ENCODE measurements at regions not wholly inside any gene's neighbourhood (a gene's known extent, or its start where the extent isn't known, plus 50 kb on each side); places are given as distances from the start of the nearest gene placed in this dataset.
"Not testable (repeated sequence)": the region's sequence is repeated elsewhere in the genome, so short reads cannot be mapped to it uniquely, and the experiment has no call there.

DNA sequence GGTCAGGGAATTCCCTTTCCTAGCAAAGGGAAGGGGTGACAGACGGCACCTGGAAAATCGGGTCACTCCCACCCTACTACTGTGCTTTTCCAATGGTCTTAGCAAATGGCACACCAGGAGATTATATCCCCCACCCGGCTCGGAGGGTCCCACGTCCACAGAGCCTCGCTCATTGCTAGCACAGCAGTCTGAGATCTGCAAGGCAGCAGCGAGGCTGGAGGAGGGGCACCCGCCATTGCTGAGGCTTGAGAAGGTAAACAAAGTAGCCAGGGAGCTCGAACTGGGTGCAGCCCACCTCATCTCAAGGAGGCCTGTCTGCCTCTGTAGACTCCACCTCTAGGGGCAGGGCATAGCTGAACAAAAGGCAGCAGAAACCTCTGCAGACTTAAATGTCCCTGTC lies 139.8 kb upstream of the NRG3 start:
- H3K4ac ChIP-seq (replicated peaks; ENCODE audit: insufficient read length, low read depth, low read length); H2BK5ac ChIP-seq (ENCODE audit: low read depth, low read length); H4K20me1 ChIP-seq (replicated peaks in 1 of 2; ENCODE audit: control insufficient read depth in 1 of 2, insufficient read depth in 2 of 2, low read length in 2 of 2); H3K9ac ChIP-seq (replicated peaks in 1 of 4; ENCODE audit: extremely low read depth in 1 of 4, low read depth in 3 of 4, low read length in 3 of 4); H3K4me2 ChIP-seq (ENCODE audit: insufficient read depth in 1 of 2, low read depth in 2 of 2, low read length in 2 of 2); H4K8ac ChIP-seq (ENCODE audit: extremely low read depth, insufficient read depth, low read length); H4K91ac ChIP-seq (replicated peaks; ENCODE audit: insufficient read length, low read length); H2BK120ac ChIP-seq (replicated peaks; ENCODE audit: low read depth, low read length); H2BK12ac ChIP-seq (ENCODE audit: low read depth, low read length); POLR2A ChIA-PET (ENCODE audit: partially characterized antibody); H3K18ac ChIP-seq (ENCODE audit: extremely low read depth, low read length); H3K56ac ChIP-seq (replicated peaks; ENCODE audit: insufficient read length, low read depth, low read length); FAIRE-seq; H2AFZ ChIP-seq (ENCODE audit: low read length); H3K79me1 ChIP-seq (ENCODE audit: low read depth, low read length); H4K5ac ChIP-seq (ENCODE audit: insufficient read length, low read depth, low read length); H3K36me3 ChIP-seq (ENCODE audit: control insufficient read depth in 2 of 4, insufficient read depth in 4 of 4, low read length in 3 of 4); H2BK20ac ChIP-seq (ENCODE audit: low read length); H2AK5ac ChIP-seq (ENCODE audit: low read depth, low read length); H3K23ac ChIP-seq (ENCODE audit: insufficient read length); H3K27me3 ChIP-seq (replicated peaks in 1 of 4; ENCODE audit: control insufficient read depth in 3 of 4, extremely low read depth in 1 of 4, insufficient read depth in 3 of 4, low read length in 3 of 4); H3K23me2 ChIP-seq (ENCODE audit: low read depth, low read length); H3K27ac ChIP-seq (ENCODE audit: low read depth, low read length); H3K79me2 ChIP-seq (ENCODE audit: control insufficient read depth in 1 of 2, insufficient read depth in 2 of 2, low read length in 2 of 2); H2BK15ac ChIP-seq (ENCODE audit: low read length); DNase-seq (ENCODE audit: low read depth in 1 of 2, low spot score in 2 of 2); H3K4me3 ChIP-seq (ENCODE audit: extremely low read depth in 1 of 4, insufficient read depth in 2 of 4, low read depth in 3 of 4, low read length in 4 of 4); H3K14ac ChIP-seq (ENCODE audit: insufficient read length); H3K4me1 ChIP-seq (replicated peaks in 1 of 4; ENCODE audit: control insufficient read depth in 3 of 4, insufficient read depth in 4 of 4, low read length in 3 of 4): not testable (repeated sequence)
- H3K9me3 ChIP-seq (ENCODE audit: insufficient read depth in 2 of 2, low read depth in 1 of 2, low read length in 1 of 2) = peaks cover 9 to 15% of the 10 kb centered on the region in 2 experiments
- WGBS, 2 experiments (ENCODE audit: extremely low coverage in 1 of 2, insufficient coverage in 1 of 2, insufficient read length in 1 of 2, insufficient replicate concordance in 2 of 2, low coverage in 1 of 2, low lambda C conversion rate in 2 of 2, missing lambda C conversion rate in 1 of 2) = 82% methylated on average over 9 of the region's 9 CpGs; no CpG with 5 or more reads in 1 of the 2 experiments
- CTCF ChIA-PET (ENCODE audit: partially characterized antibody) = interaction anchor here (1.1 kb wide), 1 partner anchor 11 kb away, joined by 3 read pairs; no protein-coding TSS in a partner anchor
